CD4-positive, alpha-beta memory T cell (primary cell): ENCODE measurements at regions not wholly inside any gene's neighbourhood (a gene's known extent, or its start where the extent isn't known, plus 50 kb on each side); places are given as distances from the start of the nearest gene placed in this dataset.

Experiments
- CTCF ChIA-PET: fragments of 350-600 bp; sonication (Branson Sonifier 250); formaldehyde crosslinking; loops from one replicate; lab custom pipeline; 2021; ENCODE audit warnings: inconsistent platforms; ENCODE audit not compliant: partially characterized antibody; lab: Charles Lee
- POLR2A ChIA-PET: fragments of 350-600 bp; sonication (Branson Sonifier 250); formaldehyde crosslinking; loops from one replicate; lab custom pipeline; 2021; ENCODE audit not compliant: partially characterized antibody; lab: Charles Lee
- DNase-seq, 5 donors: peaks; one replicate each; pipeline versions ENCODE4 v3.0.0 to v3.0.0-alpha.2; 2020 to 2022; ENCODE audit warnings: mixed read lengths in 1 of 5
- H3K27ac ChIP-seq: one replicate; pipeline ENCODE4 v1.7.0; 2013; ENCODE audit warnings: low read depth, low read length
- H3K27me3 ChIP-seq: 2 replicates; pipeline ENCODE4 v1.7.0; 2013; ENCODE audit warnings: mild to moderate bottlenecking, low read length, moderate library complexity; ENCODE audit not compliant: insufficient read depth
- H3K36me3 ChIP-seq: 2 replicates; pipeline ENCODE4 v1.7.0; 2013; ENCODE audit warnings: mild to moderate bottlenecking, low read length, moderate library complexity; ENCODE audit not compliant: insufficient read depth
- H3K4me1 ChIP-seq: 2 replicates; pipeline ENCODE4 v1.7.0; 2013; ENCODE audit warnings: mild to moderate bottlenecking, low read length, moderate library complexity; ENCODE audit not compliant: insufficient read depth
- H3K4me3 ChIP-seq, 2 donors: one replicate each; pipeline ENCODE4 v1.7.0; 2013; ENCODE audit warnings: low read length in 2 of 2, mild to moderate bottlenecking in 1 of 2
- H3K9me3 ChIP-seq, 2 donors: one replicate each; pipeline ENCODE4 v1.7.0; 2013; ENCODE audit warnings: low read length in 2 of 2, control low read depth in 1 of 2; ENCODE audit not compliant: control insufficient read depth in 1 of 2
- H3K27ac Mint-ChIP-seq, 7 donors: one replicate each; pipeline ENCODE4 v1.8.0; 2020 to 2021; ENCODE audit warnings: mixed read lengths in 7 of 7, mild to moderate bottlenecking in 6 of 7, inconsistent platforms in 3 of 7, moderate library complexity in 3 of 7
- H3K27me3 Mint-ChIP-seq, 2 donors: one replicate each; pipeline ENCODE4 v1.8.0; 2020 to 2021; ENCODE audit warnings: mixed read lengths in 2 of 2
- H3K36me3 Mint-ChIP-seq, 2 donors: one replicate each; pipeline ENCODE4 v1.8.0; 2020 to 2021; ENCODE audit warnings: mixed read lengths in 2 of 2, inconsistent platforms in 1 of 2, mild to moderate bottlenecking in 1 of 2
- H3K4me1 Mint-ChIP-seq, 4 donors: one replicate each; pipeline ENCODE4 v1.8.0; 2020 to 2021; ENCODE audit warnings: mixed read lengths in 4 of 4, mild to moderate bottlenecking in 1 of 4
- H3K4me3 Mint-ChIP-seq, 8 donors: one replicate each; pipeline ENCODE4 v1.8.0; 2020 to 2021; ENCODE audit warnings: mixed read lengths in 8 of 8, mild to moderate bottlenecking in 7 of 8, moderate library complexity in 6 of 8, inconsistent platforms in 3 of 8
- H3K9me3 Mint-ChIP-seq, 8 donors: one replicate each; pipeline ENCODE4 v1.8.0; 2020 to 2021; ENCODE audit warnings: mixed read lengths in 8 of 8, mild to moderate bottlenecking in 5 of 8, inconsistent platforms in 3 of 8, moderate library complexity in 1 of 8
- intact Hi-C: fragments of 100-400 bp; cut with micrococcal nuclease; formaldehyde crosslinking; loops from one replicate; pipeline ENCODE4 v1.15.1; 2023

GRCh38 chr13:24085662-24086061 lies 74.9 kb upstream of the SPATA13 start:
- H3K4me3 Mint-ChIP-seq = no peak overlapping the region
- ChIA-PET CTCF (no interaction called here), POLR2A (no interaction called here)
- Histone ChIP-seq H3K27ac (no peak overlapping the region), H3K9me3 (no peaks in the 10 kb centered on the region), H3K4me3 (no peak overlapping the region), H3K4me1 (no peaks in the 10 kb centered on the region), H3K27me3 (no peaks in the 10 kb centered on the region), H3K36me3 (no peaks in the 10 kb centered on the region)
- H3K27me3 Mint-ChIP-seq = peaks cover 2 to 4% of the 10 kb centered on the region in 2 donors
- H3K27ac Mint-ChIP-seq = no peak overlapping the region
- intact Hi-C loops = no loop called here
- no peaks in the 10 kb centered on the region for H3K9me3 Mint-ChIP-seq
- no peaks in the 10 kb centered on the region for H3K4me1 Mint-ChIP-seq
- no peaks in the 10 kb centered on the region for H3K36me3 Mint-ChIP-seq
- no peak for DNase-seq

- Histone ChIP-seq H3K27ac (no peak overlapping the region), H3K9me3 (no peaks in the 10 kb centered on the region), H3K4me1 (no peaks in the 10 kb centered on the region), H3K27me3 (no peaks in the 10 kb centered on the region), H3K4me3 (no peak overlapping the region), H3K36me3 (no peaks in the 10 kb centered on the region)
- ChIA-PET POLR2A (no interaction called here), CTCF (no interaction called here)
- Mint-ChIP-seq H3K4me3 (no peak overlapping the region), H3K4me1 (no peaks in the 10 kb centered on the region), H3K27me3 (peaks cover 2 to 4% of the 10 kb centered on the region in 2 donors), H3K36me3 (no peaks in the 10 kb centered on the region), H3K27ac (no peak overlapping the region), H3K9me3 (no peaks in the 10 kb centered on the region)
- intact Hi-C loops = no loop called here
- DNase-seq = no peak
Measured at GRCh38 chr13:24086642-24087041, 73.9 kb upstream of the SPATA13 start.

GRCh38 chr13:24087605-24088225 lies 72.8 kb upstream of the SPATA13 start:
- H3K27me3 Mint-ChIP-seq = peaks cover 2 to 4% of the 10 kb centered on the region in 2 donors
- Histone ChIP-seq H3K9me3 (no peaks in the 10 kb centered on the region), H3K27ac (no peak overlapping the region), H3K4me1 (no peaks in the 10 kb centered on the region), H3K27me3 (no peaks in the 10 kb centered on the region), H3K36me3 (no peaks in the 10 kb centered on the region), H3K4me3 (no peak overlapping the region)
- no peaks in the 10 kb centered on the region for H3K9me3 Mint-ChIP-seq
- no peak overlapping the region for H3K27ac Mint-ChIP-seq
- no peak overlapping the region for H3K4me3 Mint-ChIP-seq
- ChIA-PET CTCF (interaction anchor here (0.6 kb wide), 1 partner anchor 214 kb away, joined by 3 read pairs; no protein-coding TSS in a partner anchor), POLR2A (no interaction called here)
- no peak for DNase-seq
- intact Hi-C loops = no loop called here
- no peaks in the 10 kb centered on the region for H3K4me1 Mint-ChIP-seq
- H3K36me3 Mint-ChIP-seq = no peaks in the 10 kb centered on the region

- intact Hi-C loops = no loop called here
- Histone ChIP-seq H3K9me3 (no peaks in the 10 kb centered on the region), H3K27me3 (no peaks in the 10 kb centered on the region), H3K4me3 (no peak overlapping the region), H3K27ac (no peak overlapping the region), H3K36me3 (no peaks in the 10 kb centered on the region), H3K4me1 (no peaks in the 10 kb centered on the region)
- CTCF ChIA-PET = interaction anchor here (0.7 kb wide), 1 partner anchor 10 kb away, joined by 3 read pairs; no protein-coding TSS in a partner anchor
- Mint-ChIP-seq H3K36me3 (no peaks in the 10 kb centered on the region), H3K9me3 (no peaks in the 10 kb centered on the region), H3K27me3 (peaks cover 2 to 6% of the 10 kb centered on the region in 2 donors), H3K4me1 (no peaks in the 10 kb centered on the region), H3K4me3 (no peak overlapping the region), H3K27ac (no peak overlapping the region)
- no peak for DNase-seq
- POLR2A ChIA-PET = no interaction called here
Measured at GRCh38 chr13:24090049-24090448, 70.5 kb upstream of the SPATA13 start.

- H3K27me3 Mint-ChIP-seq = peaks cover 2 to 6% of the 10 kb centered on the region in 2 donors
- Histone ChIP-seq H3K36me3 (no peaks in the 10 kb centered on the region), H3K27me3 (no peaks in the 10 kb centered on the region), H3K4me1 (no peaks in the 10 kb centered on the region), H3K9me3 (no peaks in the 10 kb centered on the region), H3K4me3 (no peak overlapping the region), H3K27ac (no peak overlapping the region)
- H3K36me3 Mint-ChIP-seq = no peaks in the 10 kb centered on the region
- no peak overlapping the region for H3K27ac Mint-ChIP-seq
- no peak overlapping the region for H3K4me3 Mint-ChIP-seq
- POLR2A ChIA-PET = no interaction called here
- CTCF ChIA-PET = no interaction called here
- intact Hi-C loops = no loop called here
- DNase-seq = no peak
- H3K9me3 Mint-ChIP-seq = no peaks in the 10 kb centered on the region
- no peaks in the 10 kb centered on the region for H3K4me1 Mint-ChIP-seq
Measured at GRCh38 chr13:24091080-24091479, 69.4 kb upstream of the SPATA13 start.

GRCh38 chr13:24092108-24092507 lies 68.4 kb upstream of the SPATA13 start:
- DNase-seq = no peak
- no peaks in the 10 kb centered on the region for H3K9me3 Mint-ChIP-seq
- Histone ChIP-seq H3K36me3 (no peaks in the 10 kb centered on the region), H3K9me3 (no peaks in the 10 kb centered on the region), H3K4me3 (no peak overlapping the region), H3K27ac (no peak overlapping the region), H3K4me1 (peaks cover 2% of the 10 kb centered on the region), H3K27me3 (no peaks in the 10 kb centered on the region)
- H3K4me3 Mint-ChIP-seq = no peak overlapping the region
- H3K36me3 Mint-ChIP-seq = no peaks in the 10 kb centered on the region
- peaks cover 2 to 8% (median 5%) of the 10 kb centered on the region in 4 donors for H3K4me1 Mint-ChIP-seq
- ChIA-PET POLR2A (no interaction called here), CTCF (no interaction called here)
- peaks cover 0 to 2% of the 10 kb centered on the region in 2 donors for H3K27me3 Mint-ChIP-seq
- no peak overlapping the region for H3K27ac Mint-ChIP-seq
- intact Hi-C loops = no loop called here

- H3K4me1 Mint-ChIP-seq = peaks cover 9 to 17% (median 13%) of the 10 kb centered on the region in 4 donors
- H3K27ac ChIP-seq = no peak overlapping the region
- no peak overlapping the region for H3K27ac Mint-ChIP-seq
- CTCF ChIA-PET = no interaction called here
- H3K36me3 ChIP-seq = no peaks in the 10 kb centered on the region
- H3K4me1 ChIP-seq = peaks cover 11% of the 10 kb centered on the region
- POLR2A ChIA-PET = no interaction called here
- H3K27me3 ChIP-seq = no peaks in the 10 kb centered on the region
- H3K36me3 Mint-ChIP-seq = no peaks in the 10 kb centered on the region
- no peak overlapping the region for H3K4me3 Mint-ChIP-seq
- H3K27me3 Mint-ChIP-seq = peaks cover 0 to 2% of the 10 kb centered on the region in 2 donors
- no peaks in the 10 kb centered on the region for H3K9me3 ChIP-seq
- no peak overlapping the region for H3K4me3 ChIP-seq
- H3K9me3 Mint-ChIP-seq = no peaks in the 10 kb centered on the region
- intact Hi-C loops = no loop called here
- DNase-seq = no peak
Measured at GRCh38 chr13:24093047-24093446, 67.5 kb upstream of the SPATA13 start.
